Endometrium (tissue), 2 donors: ENCODE measurements at regions not wholly inside any gene's neighbourhood (a gene's known extent, or its start where the extent isn't known, plus 50 kb on each side); places are given as distances from the start of the nearest gene placed in this dataset.

ENCODE experiments used
- FAIRE-seq: peaks from 2 replicates; lab custom pipeline; 2012; peaks lifted over from hg19 to GRCh38; lab: Jason Lieb, UNC
- donor health status: control.
- donor health status: control.

GRCh38 chr20:23205211-23205610 lies 119.1 kb upstream of the CD93 start:
- FAIRE-seq, result no peak

GRCh38 chr20:23203951-23204730 lies 118.0 kb upstream of the CD93 start:
- no peak for FAIRE-seq

GRCh38 chr20:23203310-23203709 lies 117.2 kb upstream of the CD93 start:
- peak; percentile 75 for FAIRE-seq

- FAIRE-seq, result no peak
These were observed 115.5 kb upstream of the CD93 start for GRCh38 chr20:23201658-23202057.

- FAIRE-seq, result no peak
These were observed 114.8 kb upstream of the CD93 start for GRCh38 chr20:23200914-23201313.

- FAIRE-seq, result no peak
These were observed 114.3 kb upstream of the CD93 start for GRCh38 chr20:23200413-23200812.

- no peak for FAIRE-seq
These were observed 113.2 kb upstream of the CD93 start for GRCh38 chr20:23199356-23199755.

GRCh38 chr20:23198815-23199214 lies 112.7 kb upstream of the CD93 start:
- no peak for FAIRE-seq

- FAIRE-seq, result no peak
These were observed 111.7 kb upstream of the CD93 start for GRCh38 chr20:23197836-23198235.

GRCh38 chr20:23195636-23196035 lies 109.5 kb upstream of the CD93 start:
- no peak for FAIRE-seq

- FAIRE-seq, result no peak
These were observed 107.8 kb upstream of the CD93 start for GRCh38 chr20:23193801-23194384.

GRCh38 chr20:23192469-23192868 lies 106.3 kb upstream of the CD93 start:
- no peak for FAIRE-seq

GRCh38 chr20:23190557-23190956 lies 104.4 kb upstream of the CD93 start:
- no peak for FAIRE-seq

GRCh38 chr20:23189854-23190253 lies 103.7 kb upstream of the CD93 start:
- no peak for FAIRE-seq

- FAIRE-seq, result no peak
These were observed 103.2 kb upstream of the CD93 start for GRCh38 chr20:23189341-23189740.

GRCh38 chr20:23188377-23189169 lies 102.4 kb upstream of the CD93 start:
- FAIRE-seq, result no peak

GRCh38 chr20:23187751-23188150 lies 101.6 kb upstream of the CD93 start:
- FAIRE-seq, result no peak

- FAIRE-seq, result no peak
These were observed 100.7 kb upstream of the CD93 start for GRCh38 chr20:23186808-23187207.

GRCh38 chr20:23180451-23180921 lies 94.4 kb upstream of the CD93 start:
- no peak for FAIRE-seq

- FAIRE-seq, result no peak
These were observed 93.8 kb upstream of the CD93 start for GRCh38 chr20:23179766-23180403.

- no peak for FAIRE-seq
These were observed 92.7 kb upstream of the CD93 start for GRCh38 chr20:23178806-23179205.

GRCh38 chr20:23174821-23175220 lies 88.7 kb upstream of the CD93 start:
- FAIRE-seq, result no peak

GRCh38 chr20:23167431-23167830 lies 81.3 kb upstream of the CD93 start:
- FAIRE-seq, result no peak
